Loucy (cell line): ENCODE measurements at regions not wholly inside any gene's neighbourhood (a gene's known extent, or its start where the extent isn't known, plus 50 kb on each side); places are given as distances from the start of the nearest gene placed in this dataset.

ENCODE experiments used
- H2AFZ ChIP-seq: fragments of 200-600 bp; sonication (generic); 2 replicates; pipeline ENCODE4 v1.6.0; 2016; ENCODE audit warnings: antibody characterized with exemption, mild to moderate bottlenecking, low read length, moderate library complexity
- H3F3A ChIP-seq: fragments of 200-600 bp; 2 replicates; pipeline ENCODE4 v1.6.0; 2016; ENCODE audit warnings: antibody characterized with exemption, low read depth, mild to moderate bottlenecking
- H3K27me3 ChIP-seq: fragments of 200-600 bp; sonication (generic); 2 replicates; pipeline ENCODE4 v1.6.1; 2014; ENCODE audit warnings: low read length, mild to moderate bottlenecking; ENCODE audit not compliant: insufficient read depth, poor library complexity, severe bottlenecking
- H3K36me3 ChIP-seq: fragments of 200-600 bp; sonication (generic); 2 replicates; pipeline ENCODE4 v1.6.1; 2016; ENCODE audit warnings: low read length; ENCODE audit not compliant: insufficient read depth
- H3K4me1 ChIP-seq: fragments of 200-600 bp; sonication (generic); 2 replicates; pipeline ENCODE4 v1.5.1; 2014; ENCODE audit warnings: low read length, mild to moderate bottlenecking; ENCODE audit not compliant: insufficient read depth, poor library complexity, severe bottlenecking
- H3K4me2 ChIP-seq: fragments of 200-600 bp; sonication (generic); 2 replicates; pipeline ENCODE4 v1.6.0; 2014; ENCODE audit warnings: antibody characterized with exemption, low read length, low read depth, mild to moderate bottlenecking; ENCODE audit not compliant: poor library complexity, severe bottlenecking
- H3K4me3 ChIP-seq: fragments of 200-600 bp; sonication (generic); 2 replicates; pipeline ENCODE4 v1.5.1; 2014; ENCODE audit warnings: low read length, mild to moderate bottlenecking, mixed read lengths; ENCODE audit not compliant: poor library complexity, severe bottlenecking
- H3K79me2 ChIP-seq: fragments of 200-600 bp; sonication (generic); 2 replicates; pipeline ENCODE4 v1.6.1; 2014; ENCODE audit warnings: low read length; ENCODE audit not compliant: insufficient read depth
- H3K9ac ChIP-seq: fragments of 200-600 bp; sonication (generic); 2 replicates; pipeline ENCODE4 v1.6.0; 2014; ENCODE audit warnings: mild to moderate bottlenecking, low read depth, low read length, moderate library complexity; ENCODE audit not compliant: poor library complexity, severe bottlenecking
- H3K9me2 ChIP-seq: fragments of 200-600 bp; sonication (generic); replicated peaks from 2 replicates; pipeline ENCODE4 v1.6.1; 2016; ENCODE audit warnings: low read depth, low read length, mixed read lengths
- H3K9me3 ChIP-seq: fragments of 200-600 bp; sonication (generic); 2 replicates; pipeline ENCODE4 v1.6.1; 2014; ENCODE audit warnings: mild to moderate bottlenecking, antibody characterized with exemption, low read length, low read depth; ENCODE audit not compliant: insufficient read depth
- H4K20me1 ChIP-seq: fragments of 200-600 bp; sonication (generic); 2 replicates; pipeline ENCODE4 v1.6.0; 2014; ENCODE audit warnings: antibody characterized with exemption, low read length, mild to moderate bottlenecking; ENCODE audit not compliant: insufficient read depth, poor library complexity, severe bottlenecking
- EZH2phosphoT487 ChIP-seq: fragments of 200-600 bp; IDR thresholded peaks from 2 replicates; pipeline ENCODE4 v1.6.1; 2018; ENCODE audit warnings: antibody characterized with exemption, mild to moderate bottlenecking, moderate library complexity, borderline replicate concordance
- TF ChIP-seq, protein P1 (sequence below): fragments of 200-600 bp; sonication (generic); conservative IDR thresholded peaks from 2 replicates; pipeline ENCODE4 v1.5.1; 2014; ENCODE audit warnings: mild to moderate bottlenecking, antibody characterized with exemption, low read length

GRCh38 chr4:27592738-27593137 lies 732.1 kb downstream of the STIM2 start:
- Histone ChIP-seq H4K20me1 (no peaks in the 10 kb centered on the region), H3K9me2 (no peaks in the 10 kb centered on the region), H3K27me3 (no peaks in the 10 kb centered on the region), H3K4me1 (no peaks in the 10 kb centered on the region), H3K79me2 (no peaks in the 10 kb centered on the region), H3K4me2 (no peak overlapping the region), H3K9ac (no peak overlapping the region), H3K9me3 (no peaks in the 10 kb centered on the region), H3F3A (no peaks in the 10 kb centered on the region), H2AFZ (no peak overlapping the region), H3K4me3 (no peak overlapping the region), H3K36me3 (no peaks in the 10 kb centered on the region)
- TF ChIP-seq EZH2phosphoT487 = no peak
- TF ChIP-seq, protein P1, sequence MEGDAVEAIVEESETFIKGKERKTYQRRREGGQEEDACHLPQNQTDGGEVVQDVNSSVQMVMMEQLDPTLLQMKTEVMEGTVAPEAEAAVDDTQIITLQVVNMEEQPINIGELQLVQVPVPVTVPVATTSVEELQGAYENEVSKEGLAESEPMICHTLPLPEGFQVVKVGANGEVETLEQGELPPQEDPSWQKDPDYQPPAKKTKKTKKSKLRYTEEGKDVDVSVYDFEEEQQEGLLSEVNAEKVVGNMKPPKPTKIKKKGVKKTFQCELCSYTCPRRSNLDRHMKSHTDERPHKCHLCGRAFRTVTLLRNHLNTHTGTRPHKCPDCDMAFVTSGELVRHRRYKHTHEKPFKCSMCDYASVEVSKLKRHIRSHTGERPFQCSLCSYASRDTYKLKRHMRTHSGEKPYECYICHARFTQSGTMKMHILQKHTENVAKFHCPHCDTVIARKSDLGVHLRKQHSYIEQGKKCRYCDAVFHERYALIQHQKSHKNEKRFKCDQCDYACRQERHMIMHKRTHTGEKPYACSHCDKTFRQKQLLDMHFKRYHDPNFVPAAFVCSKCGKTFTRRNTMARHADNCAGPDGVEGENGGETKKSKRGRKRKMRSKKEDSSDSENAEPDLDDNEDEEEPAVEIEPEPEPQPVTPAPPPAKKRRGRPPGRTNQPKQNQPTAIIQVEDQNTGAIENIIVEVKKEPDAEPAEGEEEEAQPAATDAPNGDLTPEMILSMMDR = no peak

DNA sequence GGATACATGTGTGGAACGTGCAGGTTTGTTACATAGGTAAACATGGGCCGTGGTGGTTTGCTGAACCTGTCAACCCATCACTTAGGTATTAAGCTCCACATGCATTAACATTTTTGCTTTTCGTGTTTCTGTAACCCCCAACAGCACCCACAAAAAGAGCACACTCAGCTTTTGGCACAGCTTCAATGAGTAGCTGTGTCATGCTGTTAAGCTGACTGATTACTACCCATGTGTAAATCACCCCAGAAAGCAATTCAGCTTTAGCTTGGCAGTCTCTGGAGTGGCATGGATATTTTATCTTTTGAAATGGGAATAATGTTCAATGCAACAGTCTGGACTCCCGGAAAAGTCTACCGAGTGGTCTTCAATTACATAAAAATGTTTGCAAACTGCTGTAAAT lies 734.3 kb downstream of the STIM2 start:
- H3K4me2 ChIP-seq = no peak overlapping the region
- no peaks in the 10 kb centered on the region for H3K36me3 ChIP-seq
- no peaks in the 10 kb centered on the region for H4K20me1 ChIP-seq
- H3K4me3 ChIP-seq = no peak overlapping the region
- H3K9me3 ChIP-seq = no peaks in the 10 kb centered on the region
- H3K4me1 ChIP-seq = no peaks in the 10 kb centered on the region
- H3K9me2 ChIP-seq = no peaks in the 10 kb centered on the region
- no peak overlapping the region for H2AFZ ChIP-seq
- no peaks in the 10 kb centered on the region for H3K79me2 ChIP-seq
- no peaks in the 10 kb centered on the region for H3F3A ChIP-seq
- no peak overlapping the region for H3K9ac ChIP-seq
- no peaks in the 10 kb centered on the region for H3K27me3 ChIP-seq
- TF ChIP-seq EZH2phosphoT487 = no peak
- TF ChIP-seq, protein P1 = no peak

DNA sequence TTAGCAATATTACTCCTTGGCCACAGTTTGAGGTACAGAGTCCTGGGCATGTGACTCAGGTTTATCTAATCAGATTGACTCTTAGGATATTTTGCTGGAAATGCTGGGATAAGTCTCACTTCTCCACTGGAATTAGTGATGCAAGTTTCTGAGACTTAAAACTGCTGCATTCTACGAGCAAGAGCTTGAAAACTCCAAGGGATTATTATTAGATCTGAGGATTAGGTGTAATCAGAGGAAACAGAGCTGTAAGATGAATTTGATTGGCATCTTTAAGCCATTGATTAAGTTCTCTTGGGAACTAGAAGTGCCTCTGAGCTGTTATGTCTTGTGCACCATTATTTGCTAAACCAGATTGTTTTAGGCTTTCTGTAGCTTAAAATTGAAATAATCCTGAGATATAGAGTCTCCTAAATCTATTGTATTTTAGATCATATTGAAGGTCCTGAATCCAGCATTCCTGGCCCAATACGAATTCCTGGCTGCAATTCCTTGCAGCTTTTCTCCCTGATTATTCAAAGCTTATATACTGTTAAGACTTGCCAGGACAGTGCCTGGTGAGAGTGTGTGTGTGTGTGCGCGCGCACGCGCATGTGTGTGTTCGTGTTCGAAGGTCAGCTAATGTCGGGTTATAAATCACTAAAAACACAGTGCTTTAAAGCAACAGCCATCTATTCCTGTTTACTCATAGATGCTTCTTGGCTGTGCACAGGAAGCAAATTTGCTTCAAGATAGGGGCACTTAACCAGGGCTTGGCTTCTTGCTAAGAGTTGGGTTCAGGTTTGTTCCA lies 735.1 kb downstream of the STIM2 start:
- H3K27me3 ChIP-seq = no peaks in the 10 kb centered on the region
- no peaks in the 10 kb centered on the region for H3K4me1 ChIP-seq
- H3K9ac ChIP-seq = no peak overlapping the region
- H3K79me2 ChIP-seq = no peaks in the 10 kb centered on the region
- no peaks in the 10 kb centered on the region for H4K20me1 ChIP-seq
- TF ChIP-seq EZH2phosphoT487 = no peak
- TF ChIP-seq, protein P1 = no peak
- H3K9me3 ChIP-seq = no peaks in the 10 kb centered on the region
- H3K36me3 ChIP-seq = no peaks in the 10 kb centered on the region
- H3K9me2 ChIP-seq = no peaks in the 10 kb centered on the region
- H3F3A ChIP-seq = no peaks in the 10 kb centered on the region
- no peak overlapping the region for H3K4me2 ChIP-seq
- no peak overlapping the region for H2AFZ ChIP-seq
- no peak overlapping the region for H3K4me3 ChIP-seq
